ENCODE measurements at regions not wholly inside any gene's neighbourhood (a gene's known extent, or its start where the extent isn't known, plus 50 kb on each side); places are given as distances from the start of the nearest gene placed in this dataset.

GRCh38 chr15:62532367-62532766 is 367.3 kb upstream of the C2CD4B start:
- Histone ChIP-seq H3K36me3 (ENCODE audit: insufficient read depth, low read length, poor library complexity, severe bottlenecking) (no peaks in the 10 kb centered on the region), H3K27ac (ENCODE audit: low read depth, low read length, poor library complexity, severe bottlenecking) (no peak overlapping the region), H3K4me3 (ENCODE audit: low read depth, low read length, poor library complexity, severe bottlenecking) (no peak overlapping the region), H3K4me1 (ENCODE audit: insufficient read depth, low read length, poor library complexity, severe bottlenecking) (no peaks in the 10 kb centered on the region), H3K9me3 (ENCODE audit: low read depth, low read length, poor library complexity, severe bottlenecking) (no peaks in the 10 kb centered on the region), H3K27me3 (replicated peaks; ENCODE audit: insufficient read depth, low read depth, low read length, poor library complexity) (no peaks in the 10 kb centered on the region)
- BruUV-seq (replicated peaks) = no TSS peak
- TF ChIP-seq EZH2 (IDR thresholded peaks at IDR 0.05; ENCODE audit: borderline replicate concordance, low read depth, low read length, poor library complexity, severe bottlenecking) (no peak), CTCF (conservative IDR thresholded peaks at IDR 0.05; ENCODE audit: low read depth, low read length) (no peak)
- intact Hi-C loops (cut with micrococcal nuclease; ENCODE audit: unreplicated experiment) = loop anchor here (10.0 kb wide), 1 partner anchor 138 kb away; the partner anchor contains the start of gene TLN2
- DNase-seq (ENCODE audit: low spot score) = no peak
- ChIA-PET CTCF (no interaction called here), POLR2A (ENCODE audit: low non-redundant PET) (no interaction called here)

GRCh38 chr15:62533687-62534086 is 368.6 kb upstream of the C2CD4B start:
- H3K36me3 ChIP-seq (ENCODE audit: insufficient read depth, low read length, poor library complexity, severe bottlenecking) = no peaks in the 10 kb centered on the region
- ChIA-PET POLR2A (ENCODE audit: low non-redundant PET) (no interaction called here), CTCF (interaction anchor here (1.1 kb wide), 1 partner anchor 16 kb away, joined by 4 read pairs; no protein-coding TSS in a partner anchor)
- BruUV-seq (replicated peaks) = no TSS peak
- H3K27ac ChIP-seq (ENCODE audit: low read depth, low read length, poor library complexity, severe bottlenecking) = no peak overlapping the region
- no peaks in the 10 kb centered on the region for H3K27me3 ChIP-seq (replicated peaks; ENCODE audit: insufficient read depth, low read depth, low read length, poor library complexity)
- no peak overlapping the region for H3K4me3 ChIP-seq (ENCODE audit: low read depth, low read length, poor library complexity, severe bottlenecking)
- intact Hi-C loops (cut with micrococcal nuclease; ENCODE audit: unreplicated experiment) = loop anchor here (10.0 kb wide), 1 partner anchor 139 kb away; the partner anchor contains the start of gene TLN2
- DNase-seq (ENCODE audit: low spot score) = no peak
- no peaks in the 10 kb centered on the region for H3K4me1 ChIP-seq (ENCODE audit: insufficient read depth, low read length, poor library complexity, severe bottlenecking)
- TF ChIP-seq EZH2 (IDR thresholded peaks at IDR 0.05; ENCODE audit: borderline replicate concordance, low read depth, low read length, poor library complexity, severe bottlenecking) (no peak), CTCF (conservative IDR thresholded peaks at IDR 0.05; ENCODE audit: low read depth, low read length) (no peak)
- no peaks in the 10 kb centered on the region for H3K9me3 ChIP-seq (ENCODE audit: low read depth, low read length, poor library complexity, severe bottlenecking)

- CTCF ChIA-PET = interaction anchor here (1.1 kb wide), 1 partner anchor 15 kb away, joined by 4 read pairs; no protein-coding TSS in a partner anchor
- DNase-seq (ENCODE audit: low spot score) = peak; percentile 8
- BruUV-seq (replicated peaks) = no TSS peak
- POLR2A ChIA-PET (ENCODE audit: low non-redundant PET) = no interaction called here
- H3K4me1 ChIP-seq (ENCODE audit: insufficient read depth, low read length, poor library complexity, severe bottlenecking) = no peaks in the 10 kb centered on the region
- no peaks in the 10 kb centered on the region for H3K27me3 ChIP-seq (replicated peaks; ENCODE audit: insufficient read depth, low read depth, low read length, poor library complexity)
- no peaks in the 10 kb centered on the region for H3K36me3 ChIP-seq (ENCODE audit: insufficient read depth, low read length, poor library complexity, severe bottlenecking)
- intact Hi-C loops (cut with micrococcal nuclease; ENCODE audit: unreplicated experiment) = loop anchor here (10.0 kb wide), 1 partner anchor 140 kb away; the partner anchor contains the start of gene TLN2
- no peak overlapping the region for H3K4me3 ChIP-seq (ENCODE audit: low read depth, low read length, poor library complexity, severe bottlenecking)
- TF ChIP-seq CTCF (conservative IDR thresholded peaks at IDR 0.05; ENCODE audit: low read depth, low read length) = no peak
- TF ChIP-seq EZH2 (IDR thresholded peaks at IDR 0.05; ENCODE audit: borderline replicate concordance, low read depth, low read length, poor library complexity, severe bottlenecking) = no peak
- H3K9me3 ChIP-seq (ENCODE audit: low read depth, low read length, poor library complexity, severe bottlenecking) = no peaks in the 10 kb centered on the region
- no peak overlapping the region for H3K27ac ChIP-seq (ENCODE audit: low read depth, low read length, poor library complexity, severe bottlenecking)
These were observed 369.9 kb upstream of the C2CD4B start for GRCh38 chr15:62534996-62535395.

All from A673 (cell line).